Fibroblast of mammary gland (primary cell): ENCODE measurements at regions not wholly inside any gene's neighbourhood (a gene's known extent, or its start where the extent isn't known, plus 50 kb on each side); places are given as distances from the start of the nearest gene placed in this dataset.

Source experiments
- DNase-seq: peaks from one replicate; pipeline ENCODE4 v3.0.0-alpha.2; 2010; ENCODE audit warnings: low read depth
- H3K4me3 ChIP-seq: 2 replicates; pipeline ENCODE4 v1.5.1; 2011; ENCODE audit warnings: low read depth, mild to moderate bottlenecking, low read length, moderate library complexity; ENCODE audit not compliant: control insufficient read depth
- CTCF ChIP-seq: conservative IDR thresholded peaks from 2 replicates; pipeline ENCODE4 v1.5.1; 2011; ENCODE audit warnings: low read depth, low read length, inconsistent platforms; ENCODE audit not compliant: control insufficient read depth, insufficient read depth

- TF ChIP-seq CTCF, result no peak
- H3K4me3 ChIP-seq, result no peak overlapping the region
- DNase-seq, result no peak
These were observed 1013.1 kb downstream of the NR2F1-AS1 start for GRCh38 chr5:92567831-92568450.

DNA sequence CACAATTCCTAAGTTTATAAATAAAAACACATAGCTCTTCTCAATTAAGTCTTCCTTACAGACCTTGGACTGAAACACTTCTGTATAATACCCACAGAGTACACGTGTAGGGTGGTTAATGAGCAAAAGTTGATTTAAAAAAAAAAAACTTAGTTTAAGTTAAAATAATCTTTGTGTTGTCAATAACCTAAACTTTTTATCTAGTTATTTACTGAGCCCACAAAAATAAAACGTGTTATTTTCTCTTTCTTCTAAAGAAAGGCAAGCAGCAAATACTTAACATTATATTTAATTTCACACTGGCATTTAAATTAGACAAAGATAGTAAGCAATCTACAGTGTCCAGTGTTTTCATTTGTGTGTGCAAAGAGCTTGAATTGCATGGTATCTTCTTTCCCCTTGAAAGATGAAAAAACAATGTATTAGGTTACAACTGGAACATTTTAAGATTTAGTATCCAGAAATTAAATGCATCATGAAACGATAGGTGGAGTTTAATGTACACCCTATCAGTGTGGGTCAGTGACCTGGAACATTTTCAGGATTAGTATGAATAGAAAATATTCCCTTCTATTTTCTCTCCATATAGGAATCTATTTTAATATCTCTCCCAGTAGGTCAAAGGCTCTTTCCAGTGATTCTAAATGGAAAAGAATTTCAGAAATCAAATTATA lies 1014.8 kb downstream of the NR2F1-AS1 start:
- TF ChIP-seq CTCF, result no peak
- DNase-seq, result no peak
- H3K4me3 ChIP-seq, result no peak overlapping the region

DNA sequence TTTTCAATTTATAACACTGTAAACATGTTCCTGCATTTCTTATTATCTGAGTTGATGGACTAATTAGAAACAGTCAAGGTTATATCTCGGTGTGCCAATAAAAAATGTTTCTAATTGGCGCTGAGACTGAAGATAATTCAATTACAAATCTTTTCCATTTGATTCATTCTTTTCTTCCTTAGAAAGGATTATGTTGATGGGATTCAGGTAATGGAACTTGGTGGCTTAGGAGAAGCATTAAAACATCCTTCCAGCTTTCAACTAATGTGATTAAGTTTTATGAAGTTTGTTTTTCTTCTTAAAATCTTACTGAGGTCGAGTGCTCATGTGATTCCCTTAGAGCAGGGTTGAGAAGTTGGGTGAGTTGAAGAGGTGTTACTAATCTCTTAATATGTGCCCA lies 1015.3 kb downstream of the NR2F1-AS1 start:
- H3K4me3 ChIP-seq, result no peak overlapping the region
- TF ChIP-seq CTCF, result no peak
- DNase-seq, result no peak

DNA sequence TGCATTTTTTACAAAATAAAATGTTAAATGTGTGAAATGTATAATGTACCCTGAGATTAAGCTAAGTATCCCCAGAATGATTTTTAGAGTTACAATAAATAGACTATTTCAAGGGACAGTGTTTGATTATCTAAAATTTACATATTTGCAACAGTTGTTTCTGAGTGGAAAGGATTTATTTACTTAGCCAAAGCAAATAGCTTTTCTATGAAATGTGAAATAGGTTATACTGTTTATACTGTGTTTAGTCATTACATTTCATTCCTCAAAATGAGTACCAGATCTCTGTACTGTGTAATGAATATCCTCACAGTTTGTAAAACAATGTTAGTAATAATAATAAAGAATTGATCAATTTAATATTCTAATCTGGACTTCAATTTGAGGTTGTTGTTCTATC lies 1019.0 kb downstream of the NR2F1-AS1 start:
- TF ChIP-seq CTCF, result no peak
- no peak overlapping the region for H3K4me3 ChIP-seq
- DNase-seq, result no peak

DNA sequence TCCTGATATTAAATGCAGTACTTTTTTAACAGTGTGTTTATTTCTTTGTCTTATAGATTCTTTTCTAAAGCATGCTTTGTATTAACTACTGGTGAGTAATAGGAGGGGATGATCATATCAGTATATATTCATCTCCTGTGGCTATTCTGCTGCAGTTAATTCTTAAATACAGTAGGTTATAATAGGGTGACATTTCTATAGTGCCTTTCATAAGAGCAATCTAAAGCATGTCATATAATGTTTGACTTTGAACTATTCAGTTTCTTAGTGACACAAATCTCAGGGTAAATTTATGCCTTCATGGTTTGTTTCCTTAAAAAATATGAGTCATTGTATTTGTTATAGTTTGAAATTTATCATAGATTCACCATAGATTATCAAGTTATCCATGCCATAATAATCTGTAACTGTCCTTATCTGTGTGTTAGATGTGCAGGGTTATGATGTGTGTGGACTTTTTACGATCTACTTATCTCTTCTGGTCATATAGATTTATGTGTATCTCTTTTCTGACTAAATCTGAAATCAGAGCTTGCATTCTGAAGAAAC lies 1019.5 kb downstream of the NR2F1-AS1 start:
- no peak overlapping the region for H3K4me3 ChIP-seq
- peak; percentile 30 for DNase-seq
- no peak for TF ChIP-seq CTCF

DNA sequence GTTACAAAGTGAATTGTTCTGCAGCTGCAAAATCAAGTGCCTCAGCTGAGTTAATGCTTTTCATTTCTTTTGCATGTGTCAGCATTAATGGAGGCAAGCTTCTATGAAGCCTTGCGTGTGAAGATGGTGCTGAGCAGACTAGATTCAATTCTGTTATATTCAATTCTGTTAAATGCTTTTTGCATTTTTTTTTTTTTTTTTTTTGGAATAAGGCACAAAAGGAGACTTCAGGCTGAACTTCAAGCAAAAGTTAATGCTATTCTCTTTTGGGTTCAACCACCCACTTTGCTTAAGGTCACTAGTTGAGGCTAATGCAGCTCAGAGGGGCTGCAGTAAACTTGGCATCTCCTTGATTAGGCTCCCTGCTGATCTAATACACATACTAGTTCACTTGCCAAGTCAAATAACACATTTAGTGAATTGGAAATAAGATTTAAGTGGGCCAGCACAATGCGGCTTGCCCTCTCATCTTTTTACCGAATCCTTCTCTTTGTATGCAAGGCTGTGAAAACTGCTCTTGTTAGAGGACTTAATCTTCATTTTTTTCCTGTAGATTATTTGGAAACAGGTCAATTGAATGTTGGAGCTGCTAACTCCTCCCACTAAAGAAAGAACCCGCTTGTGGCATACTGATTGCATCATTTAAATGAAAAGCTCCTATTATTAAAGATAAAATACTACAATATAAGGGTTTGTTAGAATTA lies 1020.2 kb downstream of the NR2F1-AS1 start:
- no peak for TF ChIP-seq CTCF
- peak; percentile 56 for DNase-seq
- H3K4me3 ChIP-seq, result no peak overlapping the region
